Upper lobe of left lung (tissue), 6 donors: ENCODE measurements at regions not wholly inside any gene's neighbourhood (a gene's known extent, or its start where the extent isn't known, plus 50 kb on each side); places are given as distances from the start of the nearest gene placed in this dataset.

Experiments used
- ATAC-seq, 2 donors: fragments of 200-7000 bp; cut with Tn5 transposase; one replicate each; pipeline ENCODE4 v1.9.1; 2022; ENCODE audit warnings: mild to moderate bottlenecking in 2 of 2, moderate library complexity in 2 of 2; ENCODE audit not compliant: low FRiP score in 2 of 2
- DNase-seq, 2 donors: peaks; one replicate each; pipeline ENCODE4 v3.0.0-alpha.2; 2019 to 2020
- H3K27ac ChIP-seq, 4 donors: fragments of 200-600 bp; sonication (generic); one replicate each; pipeline ENCODE4 v1.5.1; 2016 to 2019
- H3K27me3 ChIP-seq, 4 donors: fragments of 200-600 bp; sonication (generic); one replicate each; pipeline ENCODE4 v1.5.1; 2017 to 2019
- H3K36me3 ChIP-seq, 4 donors: fragments of 200-600 bp; sonication (generic); one replicate each; pipeline ENCODE4 v1.5.1; 2016 to 2019
- H3K4me1 ChIP-seq, 4 donors: fragments of 200-600 bp; sonication (generic); one replicate each; pipeline ENCODE4 v1.5.1; 2018 to 2019
- H3K4me3 ChIP-seq, 4 donors: fragments of 200-600 bp; sonication (generic); one replicate each; pipeline ENCODE4 v1.5.1; 2017 to 2019; ENCODE audit warnings: mild to moderate bottlenecking in 2 of 4, moderate library complexity in 1 of 4
- H3K9me3 ChIP-seq, 4 donors: fragments of 200-600 bp; sonication (generic); one replicate each; pipeline ENCODE4 v1.5.1; 2018 to 2019
- EP300 ChIP-seq, 4 donors: sonication (generic); formaldehyde crosslinking; IDR thresholded peaks; one replicate each; pipeline ENCODE4 v1.5.1; 2017; ENCODE audit warnings: antibody characterized with exemption in 4 of 4, control low read depth in 2 of 4
- POLR2A ChIP-seq, 4 donors: fragments of 450-650 bp; IDR thresholded peaks; one replicate each; pipeline ENCODE4 v1.5.1; 2016 to 2017; ENCODE audit warnings: antibody characterized with exemption in 4 of 4, mild to moderate bottlenecking in 2 of 4
- POLR2AphosphoS5 ChIP-seq, 2 donors: sonication (generic); formaldehyde crosslinking; IDR thresholded peaks; one replicate each; pipeline ENCODE4 v1.5.1; 2017; ENCODE audit warnings: antibody characterized with exemption in 2 of 2
- WGBS, 2 donors: methylation state at CpG; one replicate each; pipeline ENCODE4 v1.1.5; 2017 to 2018; 5-methylcytosine and 5-hydroxymethylcytosine counted together
- TF ChIP-seq, protein P1 (sequence below), 6 experiments: fragments of 450-650 bp in 4 of 6; fragments of 200-600 bp in 2 of 6; sonication (generic) in 2 of 6; IDR thresholded peaks; one replicate each; pipeline ENCODE4 v1.5.1; 2016 to 2019; ENCODE audit warnings: antibody characterized with exemption in 6 of 6
- donor health status: DM: no; HTN: no; CAD: no; lungs with moderate emphysema.
- donor health status: DM: no; HTN: yes; CAD: no; lungs with severe emphysema.

- no peak for ATAC-seq
- H3K36me3 ChIP-seq = no peaks in the 10 kb centered on the region
- WGBS, 2 donors = 71 to 83% methylated on average over 1 of the region's 1 CpG
- no peaks in the 10 kb centered on the region for H3K4me1 ChIP-seq
- H3K9me3 ChIP-seq = no peaks in the 10 kb centered on the region
- H3K27me3 ChIP-seq = no peaks in the 10 kb centered on the region
- H3K27ac ChIP-seq = no peak overlapping the region
- no peak for DNase-seq
- TF ChIP-seq, protein P1, sequence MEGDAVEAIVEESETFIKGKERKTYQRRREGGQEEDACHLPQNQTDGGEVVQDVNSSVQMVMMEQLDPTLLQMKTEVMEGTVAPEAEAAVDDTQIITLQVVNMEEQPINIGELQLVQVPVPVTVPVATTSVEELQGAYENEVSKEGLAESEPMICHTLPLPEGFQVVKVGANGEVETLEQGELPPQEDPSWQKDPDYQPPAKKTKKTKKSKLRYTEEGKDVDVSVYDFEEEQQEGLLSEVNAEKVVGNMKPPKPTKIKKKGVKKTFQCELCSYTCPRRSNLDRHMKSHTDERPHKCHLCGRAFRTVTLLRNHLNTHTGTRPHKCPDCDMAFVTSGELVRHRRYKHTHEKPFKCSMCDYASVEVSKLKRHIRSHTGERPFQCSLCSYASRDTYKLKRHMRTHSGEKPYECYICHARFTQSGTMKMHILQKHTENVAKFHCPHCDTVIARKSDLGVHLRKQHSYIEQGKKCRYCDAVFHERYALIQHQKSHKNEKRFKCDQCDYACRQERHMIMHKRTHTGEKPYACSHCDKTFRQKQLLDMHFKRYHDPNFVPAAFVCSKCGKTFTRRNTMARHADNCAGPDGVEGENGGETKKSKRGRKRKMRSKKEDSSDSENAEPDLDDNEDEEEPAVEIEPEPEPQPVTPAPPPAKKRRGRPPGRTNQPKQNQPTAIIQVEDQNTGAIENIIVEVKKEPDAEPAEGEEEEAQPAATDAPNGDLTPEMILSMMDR (IDR thresholded peaks at IDR 0.05) = no peak
- TF ChIP-seq EP300 (IDR thresholded peaks at IDR 0.05) (no peak), POLR2A (IDR thresholded peaks at IDR 0.05) (no peak)
- no peak overlapping the region for H3K4me3 ChIP-seq
Measured at GRCh38 chrX:39710776-39711175, 387.0 kb downstream of the BCOR start.

DNA sequence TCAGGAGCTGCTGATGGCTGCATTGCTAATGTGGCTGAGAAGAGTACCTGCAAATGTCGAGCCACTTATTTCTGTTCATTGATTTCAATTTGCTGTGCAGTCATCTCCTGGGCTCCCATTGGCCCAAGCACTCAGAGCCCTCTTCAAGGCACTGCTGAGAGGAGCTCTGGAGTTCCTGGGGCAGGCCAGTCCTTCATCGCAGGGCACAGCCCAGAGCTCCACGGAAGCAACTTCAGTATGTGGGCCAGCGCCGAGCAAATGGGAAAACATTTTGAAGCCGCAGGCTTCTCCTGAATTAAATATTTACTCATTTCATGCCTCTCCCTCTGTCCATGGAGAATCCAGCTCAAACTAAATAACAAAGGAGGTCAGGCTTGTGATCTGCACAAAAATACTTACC, 383.3 kb downstream of the BCOR start:
- no peaks in the 10 kb centered on the region for H3K36me3 ChIP-seq
- 95% methylated on average over 6 of the region's 6 CpGs; no CpG with 5 or more reads in 1 of the 2 donors for WGBS, 2 donors
- no peak for TF ChIP-seq POLR2AphosphoS5 (IDR thresholded peaks at IDR 0.05)
- no peak for TF ChIP-seq EP300 (IDR thresholded peaks at IDR 0.05)
- TF ChIP-seq POLR2A (IDR thresholded peaks at IDR 0.05) = no peak
- TF ChIP-seq, protein P1 (IDR thresholded peaks at IDR 0.05) = no peak
- ATAC-seq (no peak), DNase-seq (no peak)
- peaks cover 0 to 4% (median 0%) of the 10 kb centered on the region in 4 donors for H3K4me1 ChIP-seq
- H3K27me3 ChIP-seq = no peaks in the 10 kb centered on the region
- H3K27ac ChIP-seq = no peak overlapping the region
- H3K4me3 ChIP-seq = no peak overlapping the region
- no peaks in the 10 kb centered on the region for H3K9me3 ChIP-seq

- H3K4me3 ChIP-seq = no peak overlapping the region
- TF ChIP-seq POLR2AphosphoS5 (IDR thresholded peaks at IDR 0.05) = no peak
- TF ChIP-seq POLR2A (IDR thresholded peaks at IDR 0.05) = no peak
- DNase-seq (no peak), ATAC-seq (no peak)
- H3K36me3 ChIP-seq = no peaks in the 10 kb centered on the region
- H3K4me1 ChIP-seq = peaks cover 0 to 4% (median 0%) of the 10 kb centered on the region in 4 donors
- no peak overlapping the region for H3K27ac ChIP-seq
- H3K27me3 ChIP-seq = no peaks in the 10 kb centered on the region
- WGBS, 2 donors = 71 to 79% methylated on average over 5 to 8 of the region's 8 CpGs
- no peaks in the 10 kb centered on the region for H3K9me3 ChIP-seq
Measured at GRCh38 chrX:39716401-39716800, 381.4 kb downstream of the BCOR start.

GRCh38 chrX:39716802-39717540, 380.8 kb downstream of the BCOR start:
- no peak overlapping the region for H3K27ac ChIP-seq
- no peaks in the 10 kb centered on the region for H3K9me3 ChIP-seq
- no peaks in the 10 kb centered on the region for H3K36me3 ChIP-seq
- H3K4me3 ChIP-seq = no peak overlapping the region
- TF ChIP-seq EP300 (IDR thresholded peaks at IDR 0.05) (no peak), POLR2AphosphoS5 (IDR thresholded peaks at IDR 0.05) (no peak), POLR2A (IDR thresholded peaks at IDR 0.05) (no peak)
- TF ChIP-seq, protein P1 (IDR thresholded peaks at IDR 0.05) = no peak
- H3K27me3 ChIP-seq = no peaks in the 10 kb centered on the region
- H3K4me1 ChIP-seq = peaks cover 0 to 4% (median 0%) of the 10 kb centered on the region in 4 donors
- DNase-seq (no peak), ATAC-seq (no peak)
- WGBS, 2 donors = 79 to 91% methylated on average over 5 to 6 of the region's 6 CpGs

DNA sequence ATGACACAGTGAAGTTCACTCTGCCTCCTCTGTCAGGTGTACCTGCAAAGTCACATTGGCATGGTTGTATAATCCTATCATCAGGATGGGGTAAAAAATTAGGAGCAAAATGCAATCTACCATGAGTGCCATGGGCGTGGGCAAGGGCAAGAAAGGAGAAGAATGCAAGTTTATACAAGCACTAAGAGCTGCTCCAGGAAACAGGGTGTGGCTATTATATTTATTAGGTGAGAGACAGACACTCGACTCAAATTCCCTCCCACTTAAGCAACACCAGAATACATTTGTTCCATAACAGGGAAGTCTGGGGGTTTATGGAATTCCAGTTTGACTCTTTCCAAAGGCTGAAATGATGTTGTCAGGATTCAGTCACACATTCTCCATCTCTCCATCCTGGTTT, 378.8 kb downstream of the BCOR start:
- Histone ChIP-seq H3K4me1 (peaks cover 0 to 4% (median 0%) of the 10 kb centered on the region in 4 donors), H3K9me3 (no peaks in the 10 kb centered on the region), H3K4me3 (no peak overlapping the region), H3K27ac (no peak overlapping the region), H3K27me3 (no peaks in the 10 kb centered on the region), H3K36me3 (no peaks in the 10 kb centered on the region)
- ATAC-seq (no peak), DNase-seq (no peak)
- 30 to 32% methylated on average over 2 of the region's 2 CpGs for WGBS, 2 donors
- TF ChIP-seq POLR2AphosphoS5 (IDR thresholded peaks at IDR 0.05) (no peak), POLR2A (IDR thresholded peaks at IDR 0.05) (no peak), EP300 (IDR thresholded peaks at IDR 0.05) (no peak)
- TF ChIP-seq, protein P1 (IDR thresholded peaks at IDR 0.05) = no peak
